ENCODE measurements at regions not wholly inside any gene's neighbourhood (a gene's known extent, or its start where the extent isn't known, plus 50 kb on each side); places are given as distances from the start of the nearest gene placed in this dataset.

GRCh38 chr12:125610971-125611370 is 545.7 kb downstream of the AACS start:
- Histone ChIP-seq H3K4me3 (no peak overlapping the region), H3K4me1 (no peaks in the 10 kb centered on the region), H3K36me3 (no peaks in the 10 kb centered on the region), H3K27me3 (no peaks in the 10 kb centered on the region), H3K27ac (no peak overlapping the region), H3K9me3 (peaks cover 0 to 8% (median 0%) of the 10 kb centered on the region in 12 donors)
- WGBS, 4 donors: 68 to 70% (median 68%) methylated on average over 2 of the region's 2 CpGs
- TF ChIP-seq CTCF (IDR thresholded peaks at IDR 0.05) (no peak), POLR2A (IDR thresholded peaks at IDR 0.05) (no peak)
- intact Hi-C loops (cut with DNase I): no loop called here
- ATAC-seq (no peak), DNase-seq (no peak)

- WGBS, 4 donors: 82 to 97% (median 86%) methylated on average over 1 of the region's 1 CpG
- intact Hi-C loops (cut with DNase I): no loop called here
- Histone ChIP-seq H3K9me3 (peaks cover 0 to 5% (median 0%) of the 10 kb centered on the region in 12 donors), H3K27ac (no peak overlapping the region), H3K4me3 (no peak overlapping the region), H3K36me3 (no peaks in the 10 kb centered on the region), H3K4me1 (no peaks in the 10 kb centered on the region), H3K27me3 (no peaks in the 10 kb centered on the region)
- no peak for ATAC-seq
- no peak for TF ChIP-seq CTCF (IDR thresholded peaks at IDR 0.05)
- no peak for TF ChIP-seq POLR2A (IDR thresholded peaks at IDR 0.05)
- no peak for DNase-seq
Observed at GRCh38 chr12:125614058-125614457, 548.8 kb downstream of the AACS start.

- H3K27me3 ChIP-seq: no peaks in the 10 kb centered on the region
- 44 to 80% (median 59%) methylated on average over 2 of the region's 2 CpGs for WGBS, 4 donors
- H3K27ac ChIP-seq: no peak overlapping the region
- H3K9me3 ChIP-seq: peaks cover 0 to 3% (median 0%) of the 10 kb centered on the region in 12 donors
- intact Hi-C loops (cut with DNase I): no loop called here
- DNase-seq (no peak), ATAC-seq (no peak)
- TF ChIP-seq CTCF (IDR thresholded peaks at IDR 0.05) (no peak), POLR2A (IDR thresholded peaks at IDR 0.05) (no peak)
- no peaks in the 10 kb centered on the region for H3K4me1 ChIP-seq
- H3K4me3 ChIP-seq: no peak overlapping the region
- no peaks in the 10 kb centered on the region for H3K36me3 ChIP-seq
Observed at GRCh38 chr12:125619723-125620122, 554.5 kb downstream of the AACS start.

GRCh38 chr12:125633686-125634085 is 568.5 kb downstream of the AACS start:
- H3K9me3 ChIP-seq: peaks cover 0 to 14% (median 0%) of the 10 kb centered on the region in 12 donors
- no peak for ATAC-seq
- H3K4me1 ChIP-seq: no peaks in the 10 kb centered on the region
- no peak for DNase-seq
- intact Hi-C loops (cut with DNase I): no loop called here
- H3K36me3 ChIP-seq: no peaks in the 10 kb centered on the region
- H3K27ac ChIP-seq: no peak overlapping the region
- peaks cover 0 to 5% (median 0%) of the 10 kb centered on the region in 9 donors for H3K27me3 ChIP-seq
- TF ChIP-seq POLR2A (IDR thresholded peaks at IDR 0.05) (no peak), CTCF (IDR thresholded peaks at IDR 0.05) (no peak)
- H3K4me3 ChIP-seq: no peak overlapping the region

All from heart left ventricle (tissue), 16 donors.